WTC11 (cell line): ENCODE measurements at regions not wholly inside any gene's neighbourhood (a gene's known extent, or its start where the extent isn't known, plus 50 kb on each side); places are given as distances from the start of the nearest gene placed in this dataset.

Experiments used
- ATAC-seq: fragments of 200-7000 bp; cut with Tn5 transposase; 2 replicates; pipeline ENCODE4 v1.10.0; 2021; ENCODE audit warnings: mild to moderate bottlenecking, moderate library complexity
- CTCF ChIA-PET: fragments of 300-600 bp; sonication (Branson Sonifier 250); formaldehyde crosslinking; loops from one replicate; lab custom pipeline; 2021; ENCODE audit warnings: antibody characterized with exemption; lab: Charles Lee
- POLR2A ChIA-PET: fragments of 350-600 bp; sonication (Branson Sonifier 250); formaldehyde crosslinking; loops from one replicate; lab custom pipeline; 2021; ENCODE audit warnings: antibody characterized with exemption; lab: Charles Lee
- DNase-seq: peaks from one replicate; pipeline ENCODE4 v3.0.0; 2021; ENCODE audit warnings: low spot score
- H3K27ac Mint-ChIP-seq: 2 replicates; pipeline ENCODE4 v1.8.0; 2021; ENCODE audit warnings: mixed read lengths
- H3K27me3 Mint-ChIP-seq: 2 replicates; pipeline ENCODE4 v1.8.0; 2021; ENCODE audit warnings: low read depth, mild to moderate bottlenecking, moderate library complexity, mixed read lengths
- H3K36me3 Mint-ChIP-seq: 2 replicates; pipeline ENCODE4 v1.8.0; 2021; ENCODE audit warnings: mixed read lengths
- H3K4me1 Mint-ChIP-seq: 2 replicates; pipeline ENCODE4 v1.8.0; 2022; ENCODE audit warnings: mixed read lengths
- H3K4me3 Mint-ChIP-seq: 2 replicates; pipeline ENCODE4 v1.8.0; 2021; ENCODE audit warnings: mild to moderate bottlenecking, moderate library complexity, mixed read lengths
- H3K9me3 Mint-ChIP-seq: 2 replicates; pipeline ENCODE4 v1.8.0; 2021; ENCODE audit warnings: mixed read lengths
- CREB1 ChIP-seq: sonication (generic); formaldehyde crosslinking; IDR thresholded peaks from 2 replicates; pipeline ENCODE4 v1.8.0; 2023; ENCODE audit warnings: mild to moderate bottlenecking, missing genetic modification reagents
- ESRRA ChIP-seq: sonication (generic); formaldehyde crosslinking; IDR thresholded peaks from 2 replicates; pipeline ENCODE4 v1.8.1; 2022; ENCODE audit warnings: mild to moderate bottlenecking, missing genetic modification reagents, borderline replicate concordance
- FOXJ3 ChIP-seq: sonication (generic); formaldehyde crosslinking; IDR thresholded peaks from 2 replicates; pipeline ENCODE4 v1.9.0; 2021; ENCODE audit warnings: missing genetic modification reagents, mild to moderate bottlenecking, borderline replicate concordance
- HMGXB4 ChIP-seq: sonication (generic); formaldehyde crosslinking; IDR thresholded peaks from 2 replicates; pipeline ENCODE4 v1.8.1; 2023; ENCODE audit warnings: mild to moderate bottlenecking, moderate library complexity, missing genetic modification reagents
- IRF2 ChIP-seq: sonication (generic); formaldehyde crosslinking; IDR thresholded peaks from 2 replicates; pipeline ENCODE4 v1.8.0; 2022; ENCODE audit warnings: low read depth, missing genetic modification reagents, borderline replicate concordance
- KAT7 ChIP-seq: sonication (generic); formaldehyde crosslinking; IDR thresholded peaks from 2 replicates; pipeline ENCODE4 v1.8.1; 2023; ENCODE audit warnings: missing genetic modification reagents, mild to moderate bottlenecking, borderline replicate concordance
- MYBL2 ChIP-seq: sonication (generic); formaldehyde crosslinking; IDR thresholded peaks from 2 replicates; pipeline ENCODE4 v1.8.1; 2023; ENCODE audit warnings: mild to moderate bottlenecking, moderate library complexity, missing genetic modification reagents
- NR2C2 ChIP-seq: sonication (generic); formaldehyde crosslinking; IDR thresholded peaks from 2 replicates; pipeline ENCODE4 v1.8.0; 2022; ENCODE audit warnings: mild to moderate bottlenecking, missing genetic modification reagents
- PRDM15 ChIP-seq: sonication (generic); formaldehyde crosslinking; IDR thresholded peaks from 2 replicates; pipeline ENCODE4 v1.8.0; 2022; ENCODE audit warnings: missing genetic modification reagents
- RORB ChIP-seq: fragments of 250-450 bp; sonication (Bioruptor Pico); IDR thresholded peaks from 2 replicates; pipeline ENCODE4 v1.9.0; 2021; ENCODE audit warnings: mild to moderate bottlenecking
- SMAD4 ChIP-seq: sonication (generic); formaldehyde crosslinking; IDR thresholded peaks from 2 replicates; pipeline ENCODE4 v1.8.0; 2022; ENCODE audit warnings: mild to moderate bottlenecking, missing genetic modification reagents
- TEAD4 ChIP-seq: sonication (generic); formaldehyde crosslinking; IDR thresholded peaks from 2 replicates; pipeline ENCODE4 v1.8.0; 2022; ENCODE audit warnings: mild to moderate bottlenecking, missing genetic modification reagents
- ZNF121 ChIP-seq: sonication (generic); formaldehyde crosslinking; IDR thresholded peaks from 2 replicates; pipeline ENCODE4 v1.8.0; 2023; ENCODE audit warnings: missing genetic modification reagents
- ZNF219 ChIP-seq: sonication (generic); formaldehyde crosslinking; IDR thresholded peaks from 2 replicates; pipeline ENCODE4 v1.8.0; 2023; ENCODE audit warnings: missing genetic modification reagents, mild to moderate bottlenecking, borderline replicate concordance
- ZNF317 ChIP-seq: sonication (generic); formaldehyde crosslinking; IDR thresholded peaks from 2 replicates; pipeline ENCODE4 v1.8.1; 2023; ENCODE audit warnings: low read depth, mild to moderate bottlenecking, moderate library complexity, missing genetic modification reagents, borderline replicate concordance
- ZNF671 ChIP-seq: fragments of 250-450 bp; sonication (Bioruptor Pico); IDR thresholded peaks from 2 replicates; pipeline ENCODE4 v1.8.0; 2021; ENCODE audit warnings: mild to moderate bottlenecking
- TF ChIP-seq, protein P1 (sequence below): sonication (generic); formaldehyde crosslinking; IDR thresholded peaks from 2 replicates; pipeline ENCODE4 v1.8.0; 2022; ENCODE audit warnings: mild to moderate bottlenecking, missing genetic modification reagents
- TF ChIP-seq, protein P2 (sequence below): fragments of 250-450 bp; sonication (Bioruptor Pico); IDR thresholded peaks from 2 replicates; pipeline ENCODE4 v1.9.0; 2021; ENCODE audit warnings: mild to moderate bottlenecking
- TF ChIP-seq, protein P3 (sequence below): sonication (generic); formaldehyde crosslinking; IDR thresholded peaks from 2 replicates; pipeline ENCODE4 v1.8.1; 2022; ENCODE audit warnings: mild to moderate bottlenecking, missing genetic modification reagents, moderate library complexity, borderline replicate concordance
- TF ChIP-seq, protein P4 (sequence below): fragments of 250-450 bp; sonication (Bioruptor Pico); IDR thresholded peaks from 2 replicates; pipeline ENCODE4 v1.9.0; 2021; ENCODE audit warnings: mild to moderate bottlenecking, borderline replicate concordance

GRCh38 chr1:224825525-224826000, 103.9 kb upstream of the DNAH14 start:
- no peak for ATAC-seq
- no peak for TF ChIP-seq IRF2 (CRISPR knock-in tag)
- TF ChIP-seq MYBL2 (CRISPR knock-in tag): no peak
- TF ChIP-seq HMGXB4 (CRISPR knock-in tag): no peak
- TF ChIP-seq, protein P1, sequence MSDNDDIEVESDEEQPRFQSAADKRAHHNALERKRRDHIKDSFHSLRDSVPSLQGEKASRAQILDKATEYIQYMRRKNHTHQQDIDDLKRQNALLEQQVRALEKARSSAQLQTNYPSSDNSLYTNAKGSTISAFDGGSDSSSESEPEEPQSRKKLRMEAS: no peak
- TF ChIP-seq ZNF671 (CRISPR knock-in tag): no peak
- TF ChIP-seq SMAD4: no peak
- TF ChIP-seq CREB1 (CRISPR knock-in tag): no peak
- no peak for TF ChIP-seq ESRRA (CRISPR knock-in tag)
- no peak for TF ChIP-seq KAT7 (CRISPR knock-in tag)
- no peak for TF ChIP-seq ZNF317 (CRISPR knock-in tag)
- no peak for TF ChIP-seq ZNF121 (CRISPR knock-in tag)
- no peak for TF ChIP-seq FOXJ3 (CRISPR knock-in tag)
- TF ChIP-seq PRDM15 (CRISPR knock-in tag): no peak
- no peak for TF ChIP-seq NR2C2 (CRISPR knock-in tag)
- TF ChIP-seq, protein P2, sequence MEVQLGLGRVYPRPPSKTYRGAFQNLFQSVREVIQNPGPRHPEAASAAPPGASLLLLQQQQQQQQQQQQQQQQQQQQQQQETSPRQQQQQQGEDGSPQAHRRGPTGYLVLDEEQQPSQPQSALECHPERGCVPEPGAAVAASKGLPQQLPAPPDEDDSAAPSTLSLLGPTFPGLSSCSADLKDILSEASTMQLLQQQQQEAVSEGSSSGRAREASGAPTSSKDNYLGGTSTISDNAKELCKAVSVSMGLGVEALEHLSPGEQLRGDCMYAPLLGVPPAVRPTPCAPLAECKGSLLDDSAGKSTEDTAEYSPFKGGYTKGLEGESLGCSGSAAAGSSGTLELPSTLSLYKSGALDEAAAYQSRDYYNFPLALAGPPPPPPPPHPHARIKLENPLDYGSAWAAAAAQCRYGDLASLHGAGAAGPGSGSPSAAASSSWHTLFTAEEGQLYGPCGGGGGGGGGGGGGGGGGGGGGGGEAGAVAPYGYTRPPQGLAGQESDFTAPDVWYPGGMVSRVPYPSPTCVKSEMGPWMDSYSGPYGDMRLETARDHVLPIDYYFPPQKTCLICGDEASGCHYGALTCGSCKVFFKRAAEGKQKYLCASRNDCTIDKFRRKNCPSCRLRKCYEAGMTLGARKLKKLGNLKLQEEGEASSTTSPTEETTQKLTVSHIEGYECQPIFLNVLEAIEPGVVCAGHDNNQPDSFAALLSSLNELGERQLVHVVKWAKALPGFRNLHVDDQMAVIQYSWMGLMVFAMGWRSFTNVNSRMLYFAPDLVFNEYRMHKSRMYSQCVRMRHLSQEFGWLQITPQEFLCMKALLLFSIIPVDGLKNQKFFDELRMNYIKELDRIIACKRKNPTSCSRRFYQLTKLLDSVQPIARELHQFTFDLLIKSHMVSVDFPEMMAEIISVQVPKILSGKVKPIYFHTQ (CRISPR knock-in tag): no peak
- no peak for TF ChIP-seq TEAD4 (CRISPR knock-in tag)
- no peak for TF ChIP-seq RORB (CRISPR knock-in tag)
- no peak for TF ChIP-seq ZNF219 (CRISPR knock-in tag)
- TF ChIP-seq, protein P3, sequence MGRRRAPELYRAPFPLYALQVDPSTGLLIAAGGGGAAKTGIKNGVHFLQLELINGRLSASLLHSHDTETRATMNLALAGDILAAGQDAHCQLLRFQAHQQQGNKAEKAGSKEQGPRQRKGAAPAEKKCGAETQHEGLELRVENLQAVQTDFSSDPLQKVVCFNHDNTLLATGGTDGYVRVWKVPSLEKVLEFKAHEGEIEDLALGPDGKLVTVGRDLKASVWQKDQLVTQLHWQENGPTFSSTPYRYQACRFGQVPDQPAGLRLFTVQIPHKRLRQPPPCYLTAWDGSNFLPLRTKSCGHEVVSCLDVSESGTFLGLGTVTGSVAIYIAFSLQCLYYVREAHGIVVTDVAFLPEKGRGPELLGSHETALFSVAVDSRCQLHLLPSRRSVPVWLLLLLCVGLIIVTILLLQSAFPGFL (CRISPR knock-in tag): no peak
- TF ChIP-seq, protein P4, sequence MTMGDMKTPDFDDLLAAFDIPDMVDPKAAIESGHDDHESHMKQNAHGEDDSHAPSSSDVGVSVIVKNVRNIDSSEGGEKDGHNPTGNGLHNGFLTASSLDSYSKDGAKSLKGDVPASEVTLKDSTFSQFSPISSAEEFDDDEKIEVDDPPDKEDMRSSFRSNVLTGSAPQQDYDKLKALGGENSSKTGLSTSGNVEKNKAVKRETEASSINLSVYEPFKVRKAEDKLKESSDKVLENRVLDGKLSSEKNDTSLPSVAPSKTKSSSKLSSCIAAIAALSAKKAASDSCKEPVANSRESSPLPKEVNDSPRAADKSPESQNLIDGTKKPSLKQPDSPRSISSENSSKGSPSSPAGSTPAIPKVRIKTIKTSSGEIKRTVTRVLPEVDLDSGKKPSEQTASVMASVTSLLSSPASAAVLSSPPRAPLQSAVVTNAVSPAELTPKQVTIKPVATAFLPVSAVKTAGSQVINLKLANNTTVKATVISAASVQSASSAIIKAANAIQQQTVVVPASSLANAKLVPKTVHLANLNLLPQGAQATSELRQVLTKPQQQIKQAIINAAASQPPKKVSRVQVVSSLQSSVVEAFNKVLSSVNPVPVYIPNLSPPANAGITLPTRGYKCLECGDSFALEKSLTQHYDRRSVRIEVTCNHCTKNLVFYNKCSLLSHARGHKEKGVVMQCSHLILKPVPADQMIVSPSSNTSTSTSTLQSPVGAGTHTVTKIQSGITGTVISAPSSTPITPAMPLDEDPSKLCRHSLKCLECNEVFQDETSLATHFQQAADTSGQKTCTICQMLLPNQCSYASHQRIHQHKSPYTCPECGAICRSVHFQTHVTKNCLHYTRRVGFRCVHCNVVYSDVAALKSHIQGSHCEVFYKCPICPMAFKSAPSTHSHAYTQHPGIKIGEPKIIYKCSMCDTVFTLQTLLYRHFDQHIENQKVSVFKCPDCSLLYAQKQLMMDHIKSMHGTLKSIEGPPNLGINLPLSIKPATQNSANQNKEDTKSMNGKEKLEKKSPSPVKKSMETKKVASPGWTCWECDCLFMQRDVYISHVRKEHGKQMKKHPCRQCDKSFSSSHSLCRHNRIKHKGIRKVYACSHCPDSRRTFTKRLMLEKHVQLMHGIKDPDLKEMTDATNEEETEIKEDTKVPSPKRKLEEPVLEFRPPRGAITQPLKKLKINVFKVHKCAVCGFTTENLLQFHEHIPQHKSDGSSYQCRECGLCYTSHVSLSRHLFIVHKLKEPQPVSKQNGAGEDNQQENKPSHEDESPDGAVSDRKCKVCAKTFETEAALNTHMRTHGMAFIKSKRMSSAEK (CRISPR knock-in tag): no peak
- TF ChIP-seq, all 79 proteins: peak for 0
- CTCF ChIA-PET: no interaction called here
- Mint-ChIP-seq H3K27me3 (peaks cover 6% of the 10 kb centered on the region), H3K36me3 (peaks cover 33% of the 10 kb centered on the region), H3K9me3 (peaks cover 58% of the 10 kb centered on the region), H3K4me3 (no peak overlapping the region), H3K4me1 (no peaks in the 10 kb centered on the region), H3K27ac (no peak overlapping the region)
- POLR2A ChIA-PET: interaction anchor here (0.6 kb wide), 1 partner anchor 55 kb away, joined by 3 read pairs; no protein-coding TSS in a partner anchor
- no peak for DNase-seq
